ENCODE measurements at regions not wholly inside any gene's neighbourhood (a gene's known extent, or its start where the extent isn't known, plus 50 kb on each side); places are given as distances from the start of the nearest gene placed in this dataset.
A peak's percentile ranks its signal among the peaks of the same experiment; 100 is the strongest.

DNA sequence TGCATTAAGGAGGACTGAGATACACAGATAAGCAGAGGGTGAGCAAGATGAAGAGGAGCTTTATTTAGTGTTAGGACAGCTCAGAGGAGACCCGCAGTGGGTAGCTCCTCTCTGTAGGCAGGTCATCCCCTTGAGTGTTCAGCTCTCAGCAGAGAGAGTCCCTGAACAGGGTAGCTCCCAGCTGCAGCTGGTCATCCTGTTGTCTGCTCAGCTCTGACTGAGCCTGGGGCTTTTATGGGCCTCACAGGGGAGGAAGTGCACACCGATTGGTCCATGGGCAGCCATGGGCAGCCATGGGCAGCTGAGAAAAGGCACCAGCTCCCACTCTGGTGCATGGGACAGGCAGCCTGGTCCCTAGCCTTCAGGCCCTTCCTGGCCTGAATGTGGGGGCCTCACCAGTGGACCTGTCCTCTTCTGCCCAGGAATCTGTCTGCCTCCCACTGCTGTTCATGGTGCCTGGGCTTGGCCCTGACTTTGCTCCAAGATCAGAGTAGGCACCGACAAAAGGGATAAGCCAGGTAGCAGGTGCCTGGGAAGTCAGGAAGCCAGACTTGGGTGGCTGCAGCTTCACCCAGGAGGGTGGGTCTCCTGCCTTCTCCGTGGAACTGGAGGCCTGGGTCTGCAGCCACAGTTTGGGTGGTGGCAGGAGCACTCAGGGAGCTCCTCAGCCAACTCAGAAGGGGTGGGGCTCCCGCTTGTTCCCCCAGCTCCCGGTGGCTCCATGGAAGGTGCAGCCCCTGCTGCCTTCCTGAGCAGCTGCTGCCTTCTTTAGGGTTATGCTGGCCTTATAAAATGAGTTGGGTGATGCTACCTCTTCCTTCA is 54.7 kb downstream of the MYEOV start:
- DNase-seq: no peak
- Mint-ChIP-seq H3K9me3 (peaks cover 3% of the 10 kb centered on the region), H3K4me1 (ENCODE audit: low read depth) (peaks cover 18% of the 10 kb centered on the region), H3K27ac (no peak overlapping the region), H3K36me3 (ENCODE audit: low read depth) (peaks cover 2% of the 10 kb centered on the region), H3K4me3 (no peak overlapping the region), H3K27me3 (ENCODE audit: low read depth) (no peaks in the 10 kb centered on the region)
- CTCF ChIA-PET: no interaction called here
- intact Hi-C loops (cut with micrococcal nuclease): no loop called here

DNA sequence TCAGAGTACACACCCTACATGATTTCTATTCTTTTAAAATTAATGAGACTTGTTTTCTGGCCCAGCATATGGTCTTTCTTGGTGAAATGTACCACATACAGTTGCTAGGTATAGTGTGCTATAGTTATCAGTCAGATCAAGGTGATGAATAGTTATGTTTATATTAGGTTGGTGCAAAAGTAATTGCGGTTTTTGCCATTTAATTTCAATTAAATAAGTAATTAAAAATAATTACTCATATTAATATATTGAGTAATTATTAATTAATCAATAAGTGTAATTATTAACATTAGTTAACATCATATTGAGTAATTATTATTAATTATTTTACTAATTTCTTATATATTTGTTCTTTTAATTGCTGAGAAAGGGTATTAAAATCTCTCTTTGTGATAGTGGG is 56.1 kb downstream of the MYEOV start:
- H3K27me3 Mint-ChIP-seq (ENCODE audit: low read depth): no peaks in the 10 kb centered on the region
- CTCF ChIA-PET: interaction anchor here (0.7 kb wide), 2 partner anchors 248 to 903 kb away, joined by 3 read pairs; no protein-coding TSS in a partner anchor
- peaks cover 2% of the 10 kb centered on the region for H3K36me3 Mint-ChIP-seq (ENCODE audit: low read depth)
- DNase-seq: no peak
- no peak overlapping the region for H3K4me3 Mint-ChIP-seq
- H3K27ac Mint-ChIP-seq: no peak overlapping the region
- peaks cover 15% of the 10 kb centered on the region for H3K4me1 Mint-ChIP-seq (ENCODE audit: low read depth)
- intact Hi-C loops (cut with micrococcal nuclease): loop anchor here (5.0 kb wide), 1 partner anchor 53 kb away; no protein-coding TSS in a partner anchor
- peaks cover 3% of the 10 kb centered on the region for H3K9me3 Mint-ChIP-seq

- intact Hi-C loops (cut with micrococcal nuclease): loop anchor here (5.0 kb wide), 1 partner anchor 53 kb away; no protein-coding TSS in a partner anchor
- CTCF ChIA-PET: interaction anchor here (0.7 kb wide), 1 partner anchor 904 kb away, joined by 3 read pairs; no protein-coding TSS in a partner anchor
- H3K4me1 Mint-ChIP-seq (ENCODE audit: low read depth): peaks cover 15% of the 10 kb centered on the region
These were observed 56.6 kb downstream of the MYEOV start for GRCh38 chr11:69350596-69350995.

DNA sequence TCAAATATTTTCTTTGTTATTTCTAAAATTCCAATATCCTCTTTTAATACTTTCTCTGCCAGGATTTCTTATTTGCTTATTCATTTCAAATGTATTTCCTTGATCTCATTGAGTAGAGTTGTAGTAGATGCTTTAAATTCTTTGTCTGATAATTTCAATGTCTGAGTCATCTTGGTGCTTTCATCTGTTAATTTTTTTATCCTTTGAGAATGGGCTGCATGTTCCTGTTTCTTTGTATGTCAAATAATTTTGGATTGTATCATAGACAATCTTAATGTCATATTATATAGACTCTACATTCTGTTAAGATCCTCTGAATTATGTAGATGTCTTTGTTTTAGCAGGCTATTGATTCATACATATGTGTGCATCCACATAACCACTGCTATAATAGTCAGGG is 57.5 kb downstream of the MYEOV start:
- CTCF ChIA-PET: no interaction called here
- Mint-ChIP-seq H3K9me3 (peaks cover 3% of the 10 kb centered on the region), H3K27ac (no peak overlapping the region), H3K4me1 (ENCODE audit: low read depth) (peaks cover 15% of the 10 kb centered on the region), H3K36me3 (ENCODE audit: low read depth) (peaks cover 2% of the 10 kb centered on the region), H3K27me3 (ENCODE audit: low read depth) (no peaks in the 10 kb centered on the region), H3K4me3 (no peak overlapping the region)
- DNase-seq: no peak
- intact Hi-C loops (cut with micrococcal nuclease): loop anchor here (5.0 kb wide), 1 partner anchor 54 kb away; no protein-coding TSS in a partner anchor

More at GRCh38 chr11:69350596-69350995, 56.6 kb downstream of the MYEOV start:
- Mint-ChIP-seq H3K36me3 (ENCODE audit: low read depth) (peaks cover 2% of the 10 kb centered on the region), H3K4me3 (no peak overlapping the region), H3K27ac (no peak overlapping the region), H3K27me3 (ENCODE audit: low read depth) (no peaks in the 10 kb centered on the region), H3K9me3 (peaks cover 3% of the 10 kb centered on the region)
- DNase-seq: no peak

GRCh38 chr11:69352166-69352565 is 58.2 kb downstream of the MYEOV start:
- H3K4me1 Mint-ChIP-seq (ENCODE audit: low read depth): peaks cover 15% of the 10 kb centered on the region
- H3K27ac Mint-ChIP-seq: no peak overlapping the region
- CTCF ChIA-PET: no interaction called here
- peaks cover 3% of the 10 kb centered on the region for H3K9me3 Mint-ChIP-seq
- DNase-seq: no peak
- H3K27me3 Mint-ChIP-seq (ENCODE audit: low read depth): no peaks in the 10 kb centered on the region
- H3K36me3 Mint-ChIP-seq (ENCODE audit: low read depth): peaks cover 2% of the 10 kb centered on the region
- no peak overlapping the region for H3K4me3 Mint-ChIP-seq
- intact Hi-C loops (cut with micrococcal nuclease): loop anchor here (1.0 to 5.0 kb wide), 2 partner anchors 15 to 55 kb away; no protein-coding TSS in a partner anchor

GRCh38 chr11:69352715-69353319 is 58.9 kb downstream of the MYEOV start:
- CTCF ChIA-PET: no interaction called here

GRCh38 chr11:69353696-69354544 is 60.0 kb downstream of the MYEOV start:
- DNase-seq: no peak
- CTCF ChIA-PET: no interaction called here

More at GRCh38 chr11:69352715-69353319, 58.9 kb downstream of the MYEOV start:
- peaks cover 15% of the 10 kb centered on the region for H3K4me1 Mint-ChIP-seq (ENCODE audit: low read depth)
- peak; percentile 74 for DNase-seq
- H3K4me3 Mint-ChIP-seq: no peak overlapping the region
- no peaks in the 10 kb centered on the region for H3K27me3 Mint-ChIP-seq (ENCODE audit: low read depth)
- intact Hi-C loops (cut with micrococcal nuclease): loop anchor here (1.0 to 5.0 kb wide), 2 partner anchors 16 to 56 kb away; no protein-coding TSS in a partner anchor
- no peak overlapping the region for H3K27ac Mint-ChIP-seq
- peaks cover 2% of the 10 kb centered on the region for H3K36me3 Mint-ChIP-seq (ENCODE audit: low read depth)
- H3K9me3 Mint-ChIP-seq: peaks cover 3% of the 10 kb centered on the region

GRCh38 chr11:69354545-69354897 is 60.6 kb downstream of the MYEOV start:
- no peak overlapping the region for H3K4me3 Mint-ChIP-seq
- H3K27me3 Mint-ChIP-seq (ENCODE audit: low read depth): no peaks in the 10 kb centered on the region
- CTCF ChIA-PET: no interaction called here
- H3K27ac Mint-ChIP-seq: no peak overlapping the region
- intact Hi-C loops (cut with micrococcal nuclease): loop anchor here (5.0 kb wide), 1 partner anchor 57 kb away; no protein-coding TSS in a partner anchor
- H3K36me3 Mint-ChIP-seq (ENCODE audit: low read depth): no peaks in the 10 kb centered on the region
- H3K4me1 Mint-ChIP-seq (ENCODE audit: low read depth): peaks cover 15% of the 10 kb centered on the region
- DNase-seq: no peak
- H3K9me3 Mint-ChIP-seq: no peaks in the 10 kb centered on the region

More at GRCh38 chr11:69353696-69354544, 60.0 kb downstream of the MYEOV start:
- Mint-ChIP-seq H3K27me3 (ENCODE audit: low read depth) (no peaks in the 10 kb centered on the region), H3K9me3 (no peaks in the 10 kb centered on the region), H3K4me1 (ENCODE audit: low read depth) (peaks cover 15% of the 10 kb centered on the region), H3K27ac (no peak overlapping the region), H3K4me3 (no peak overlapping the region), H3K36me3 (ENCODE audit: low read depth) (no peaks in the 10 kb centered on the region)
- intact Hi-C loops (cut with micrococcal nuclease): loop anchor here (5.0 kb wide), 1 partner anchor 57 kb away; no protein-coding TSS in a partner anchor

DNA sequence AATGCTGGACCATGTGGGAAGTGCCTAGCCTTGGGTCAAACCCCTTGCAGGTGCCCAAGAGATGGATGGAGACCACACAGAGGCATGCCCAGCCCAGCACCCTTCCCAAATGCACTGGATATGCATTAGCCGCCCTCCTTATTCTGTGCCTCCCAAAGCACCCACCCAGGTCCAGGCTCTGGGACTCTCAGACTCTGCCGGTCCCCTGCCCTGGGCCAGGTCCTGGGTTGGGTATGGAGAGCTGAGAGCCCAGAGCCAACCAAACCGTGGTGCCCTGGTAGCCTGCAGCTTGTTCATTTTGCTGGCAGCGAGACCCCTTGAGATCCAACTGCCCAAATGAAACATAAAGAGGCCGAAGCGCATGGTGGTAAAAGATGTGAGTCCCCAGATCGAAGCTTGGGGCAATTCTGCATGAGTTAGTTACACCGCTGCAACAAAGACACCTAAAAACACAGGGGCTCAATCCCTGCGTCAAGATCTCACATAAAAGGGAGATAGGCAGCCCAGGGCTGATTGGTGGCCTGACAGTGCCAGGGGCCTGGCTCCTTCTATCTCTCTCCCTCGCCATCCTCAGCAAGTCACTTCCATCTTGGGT is 61.5 kb downstream of the MYEOV start:
- no peaks in the 10 kb centered on the region for H3K36me3 Mint-ChIP-seq (ENCODE audit: low read depth)
- CTCF ChIA-PET: no interaction called here
- intact Hi-C loops (cut with micrococcal nuclease): no loop called here
- H3K27me3 Mint-ChIP-seq (ENCODE audit: low read depth): no peaks in the 10 kb centered on the region
- H3K9me3 Mint-ChIP-seq: peaks cover 3% of the 10 kb centered on the region
- no peak overlapping the region for H3K27ac Mint-ChIP-seq
- peaks cover 15% of the 10 kb centered on the region for H3K4me1 Mint-ChIP-seq (ENCODE audit: low read depth)
- DNase-seq: no peak
- no peak overlapping the region for H3K4me3 Mint-ChIP-seq

GRCh38 chr11:69355959-69356702 is 62.2 kb downstream of the MYEOV start:
- H3K9me3 Mint-ChIP-seq: peaks cover 3% of the 10 kb centered on the region
- H3K4me3 Mint-ChIP-seq: no peak overlapping the region
- CTCF ChIA-PET: no interaction called here
- no peaks in the 10 kb centered on the region for H3K27me3 Mint-ChIP-seq (ENCODE audit: low read depth)
- H3K4me1 Mint-ChIP-seq (ENCODE audit: low read depth): peaks cover 15% of the 10 kb centered on the region
- no peak for DNase-seq
- H3K27ac Mint-ChIP-seq: no peak overlapping the region
- no peaks in the 10 kb centered on the region for H3K36me3 Mint-ChIP-seq (ENCODE audit: low read depth)
- intact Hi-C loops (cut with micrococcal nuclease): no loop called here

GRCh38 chr11:69356703-69357457 is 62.9 kb downstream of the MYEOV start:
- no peaks in the 10 kb centered on the region for H3K27me3 Mint-ChIP-seq (ENCODE audit: low read depth)
- H3K9me3 Mint-ChIP-seq: peaks cover 3% of the 10 kb centered on the region
- H3K27ac Mint-ChIP-seq: no peak overlapping the region
- DNase-seq: no peak
- no peaks in the 10 kb centered on the region for H3K36me3 Mint-ChIP-seq (ENCODE audit: low read depth)
- intact Hi-C loops (cut with micrococcal nuclease): no loop called here
- H3K4me1 Mint-ChIP-seq (ENCODE audit: low read depth): peaks cover 11% of the 10 kb centered on the region
- CTCF ChIA-PET: no interaction called here
- H3K4me3 Mint-ChIP-seq: no peak overlapping the region
